Psoas muscle (tissue), 7 donors: ENCODE measurements at regions not wholly inside any gene's neighbourhood (a gene's known extent, or its start where the extent isn't known, plus 50 kb on each side); places are given as distances from the start of the nearest gene placed in this dataset.

Experiments used
- ATAC-seq, 4 donors: fragments of 200-7000 bp; cut with Tn5 transposase; one replicate each; pipeline ENCODE4 v1.9.1; 2020; ENCODE audit warnings: moderate library complexity in 3 of 4, mild to moderate bottlenecking in 2 of 4
- DNase-seq, 2 donors: peaks; one replicate each; pipeline ENCODE4 v3.0.0-alpha.2; 2020
- H3K27ac ChIP-seq: fragments of 200-600 bp; one replicate; pipeline ENCODE4 v1.8.0; 2022
- H3K27me3 ChIP-seq, 3 donors: fragments of 200-600 bp in 1 of 3; one replicate each; pipeline versions ENCODE4 v1.6.1 to v1.8.0; 2013 to 2022; ENCODE audit warnings: low read length in 2 of 3, mild to moderate bottlenecking in 2 of 3, moderate library complexity in 1 of 3; ENCODE audit not compliant: insufficient read depth in 3 of 3
- H3K36me3 ChIP-seq, 2 donors: fragments of 200-600 bp in 1 of 2; one replicate each; pipeline versions ENCODE4 v1.6.1 to v1.8.0; 2013 to 2022; ENCODE audit warnings: low read depth in 1 of 2, mild to moderate bottlenecking in 1 of 2, moderate library complexity in 1 of 2; ENCODE audit not compliant: insufficient read depth in 1 of 2
- H3K4me1 ChIP-seq: fragments of 200-600 bp; one replicate; pipeline ENCODE4 v1.8.0; 2022
- H3K4me3 ChIP-seq: fragments of 200-600 bp; one replicate; pipeline ENCODE4 v1.8.0; 2022; ENCODE audit warnings: mild to moderate bottlenecking
- H3K9me3 ChIP-seq: fragments of 200-600 bp; one replicate; pipeline ENCODE4 v1.8.0; 2022
- WGBS, 3 donors: extraction: QIAGEN DNeasy Blood & Tissue Kit; methylation state at CpG; one replicate each; pipeline versions ENCODE4 v1.1.6 to v1.1.7; 2013; 5-methylcytosine and 5-hydroxymethylcytosine counted together
- intact Hi-C, 2 donors: fragments of 100-400 bp; cut with DNase I; formaldehyde crosslinking; loops; one replicate each; pipeline versions ENCODE4 v1.11.0 to v1.14.2; 2022
- TF ChIP-seq, protein P1 (sequence below): fragments of 200-600 bp; IDR thresholded peaks from one replicate; pipeline ENCODE4 v1.8.0; 2022; ENCODE audit warnings: antibody characterized with exemption
- donor health status: healthy with polysubstance abuse.
- donor health status: DM: no; HTN: no; CAD: no; lungs with moderate emphysema.
- donor health status: Bipolar disorder and iron deficiency.
- donor health status: healthy.
- donor health status: DM: yes; HTN: yes; CAD: no.
- donor health status: DM: no; HTN: no; CAD: no.
- donor health status: DM: yes; HTN: yes; CAD: no.

DNA sequence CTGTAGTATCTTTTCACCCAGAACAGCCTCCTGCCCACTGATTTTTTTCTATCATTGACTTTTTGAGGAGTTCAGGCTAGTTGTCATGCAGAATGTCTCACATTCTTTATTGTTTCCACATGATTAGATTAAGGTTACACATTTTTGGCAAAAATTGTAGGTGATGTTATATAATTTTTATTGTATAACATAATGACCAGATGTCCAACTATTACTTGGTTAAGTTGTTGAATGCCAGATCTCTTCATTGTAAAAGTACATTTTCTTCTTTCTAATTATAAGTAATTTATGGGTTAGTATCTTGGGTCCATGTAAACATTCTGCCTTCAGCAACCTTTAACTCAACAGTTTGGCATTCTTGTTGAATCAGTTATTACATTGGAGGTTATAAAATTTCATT is 138.4 kb downstream of the POSTN start:
- no peaks in the 10 kb centered on the region for H3K4me1 ChIP-seq
- intact Hi-C loops = no loop called here

DNA sequence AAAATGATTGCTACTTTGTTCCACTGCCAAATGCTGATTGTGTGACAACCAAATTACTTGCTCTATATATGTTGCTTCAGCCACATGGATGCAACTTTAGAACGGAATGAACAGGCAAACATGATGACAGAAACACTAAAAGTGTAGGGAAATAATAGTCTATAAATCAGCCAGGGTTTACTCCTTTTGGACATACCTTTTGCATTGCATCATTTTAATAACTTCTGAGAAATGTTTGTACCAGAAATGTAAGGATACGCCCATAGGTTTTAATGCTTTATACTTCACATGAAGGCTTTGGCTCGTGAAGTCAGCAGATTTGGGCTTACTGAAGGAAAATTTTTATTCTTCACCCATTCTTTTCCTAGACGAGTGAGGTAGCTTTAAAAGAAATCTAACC is 141.0 kb downstream of the POSTN start:
- DNase-seq (no peak), ATAC-seq (no peak)
- WGBS, 3 donors = 47 to 68% (median 62%) methylated on average over 4 of the region's 4 CpGs
- H3K27ac ChIP-seq = no peak overlapping the region
- intact Hi-C loops = no loop called here
- H3K4me1 ChIP-seq = no peaks in the 10 kb centered on the region
- no peaks in the 10 kb centered on the region for H3K9me3 ChIP-seq
- H3K36me3 ChIP-seq = no peaks in the 10 kb centered on the region
- TF ChIP-seq, protein P1, sequence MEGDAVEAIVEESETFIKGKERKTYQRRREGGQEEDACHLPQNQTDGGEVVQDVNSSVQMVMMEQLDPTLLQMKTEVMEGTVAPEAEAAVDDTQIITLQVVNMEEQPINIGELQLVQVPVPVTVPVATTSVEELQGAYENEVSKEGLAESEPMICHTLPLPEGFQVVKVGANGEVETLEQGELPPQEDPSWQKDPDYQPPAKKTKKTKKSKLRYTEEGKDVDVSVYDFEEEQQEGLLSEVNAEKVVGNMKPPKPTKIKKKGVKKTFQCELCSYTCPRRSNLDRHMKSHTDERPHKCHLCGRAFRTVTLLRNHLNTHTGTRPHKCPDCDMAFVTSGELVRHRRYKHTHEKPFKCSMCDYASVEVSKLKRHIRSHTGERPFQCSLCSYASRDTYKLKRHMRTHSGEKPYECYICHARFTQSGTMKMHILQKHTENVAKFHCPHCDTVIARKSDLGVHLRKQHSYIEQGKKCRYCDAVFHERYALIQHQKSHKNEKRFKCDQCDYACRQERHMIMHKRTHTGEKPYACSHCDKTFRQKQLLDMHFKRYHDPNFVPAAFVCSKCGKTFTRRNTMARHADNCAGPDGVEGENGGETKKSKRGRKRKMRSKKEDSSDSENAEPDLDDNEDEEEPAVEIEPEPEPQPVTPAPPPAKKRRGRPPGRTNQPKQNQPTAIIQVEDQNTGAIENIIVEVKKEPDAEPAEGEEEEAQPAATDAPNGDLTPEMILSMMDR = no peak
- H3K4me3 ChIP-seq = no peak overlapping the region
- H3K27me3 ChIP-seq = no peaks in the 10 kb centered on the region

More for the DNA sequence above, 138.4 kb downstream of the POSTN start:
- TF ChIP-seq, protein P1 = no peak
- Histone ChIP-seq H3K27ac (no peak overlapping the region), H3K9me3 (no peaks in the 10 kb centered on the region), H3K4me3 (no peak overlapping the region), H3K36me3 (no peaks in the 10 kb centered on the region), H3K27me3 (no peaks in the 10 kb centered on the region)
- no peak for DNase-seq
- ATAC-seq = no peak

DNA sequence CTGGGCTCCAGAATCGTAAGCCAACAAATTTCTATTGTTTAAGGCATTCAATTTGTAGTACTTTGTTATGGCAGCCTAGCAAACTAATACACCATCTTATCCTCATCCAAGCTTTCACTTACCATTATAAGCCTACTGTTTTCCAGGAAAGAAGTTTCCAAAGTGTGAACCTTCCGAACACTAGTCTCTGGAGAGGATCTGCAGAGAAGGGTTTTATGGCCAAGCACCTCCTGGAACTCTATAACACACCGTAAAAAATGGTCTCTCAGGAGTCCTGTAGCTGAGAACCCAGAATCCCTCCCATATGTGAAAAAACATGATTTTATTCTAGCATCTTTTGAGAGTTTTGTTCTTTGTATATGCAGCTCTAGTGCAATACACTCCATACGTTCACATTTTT is 142.1 kb downstream of the POSTN start:
- TF ChIP-seq, protein P1 = no peak
- 64 to 78% (median 75%) methylated on average over 4 of the region's 4 CpGs for WGBS, 3 donors
- Histone ChIP-seq H3K27me3 (no peaks in the 10 kb centered on the region), H3K36me3 (no peaks in the 10 kb centered on the region), H3K4me1 (no peaks in the 10 kb centered on the region), H3K9me3 (no peaks in the 10 kb centered on the region), H3K4me3 (no peak overlapping the region), H3K27ac (no peak overlapping the region)
- ATAC-seq (no peak), DNase-seq (no peak)
- intact Hi-C loops = no loop called here

DNA sequence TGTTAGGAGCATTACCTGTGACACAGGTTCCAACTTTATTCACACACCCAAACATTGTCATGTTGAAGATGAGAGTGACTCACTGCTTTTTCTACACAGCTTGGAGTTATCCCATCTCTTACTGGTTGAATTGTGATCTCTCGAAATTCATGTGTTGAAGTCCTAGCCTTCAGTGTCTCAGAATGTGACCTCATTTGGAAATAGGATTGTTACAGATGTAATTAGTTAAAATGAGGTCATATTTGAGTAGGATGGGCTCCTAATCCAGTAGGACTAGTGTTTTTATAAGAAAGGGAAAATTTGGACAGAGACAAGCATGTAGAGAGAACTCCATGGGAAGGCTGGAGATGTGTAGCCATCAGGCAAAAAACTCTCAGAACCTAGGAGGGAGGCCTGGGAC is 142.5 kb downstream of the POSTN start:
- 72 to 83% (median 74%) methylated on average over 1 of the region's 1 CpG for WGBS, 3 donors
- no peaks in the 10 kb centered on the region for H3K36me3 ChIP-seq
- no peaks in the 10 kb centered on the region for H3K9me3 ChIP-seq
- intact Hi-C loops = no loop called here
- H3K27ac ChIP-seq = no peak overlapping the region
- H3K27me3 ChIP-seq = no peaks in the 10 kb centered on the region
- no peak for DNase-seq
- H3K4me3 ChIP-seq = no peak overlapping the region
- no peaks in the 10 kb centered on the region for H3K4me1 ChIP-seq
- no peak for ATAC-seq
- TF ChIP-seq, protein P1 = no peak

DNA sequence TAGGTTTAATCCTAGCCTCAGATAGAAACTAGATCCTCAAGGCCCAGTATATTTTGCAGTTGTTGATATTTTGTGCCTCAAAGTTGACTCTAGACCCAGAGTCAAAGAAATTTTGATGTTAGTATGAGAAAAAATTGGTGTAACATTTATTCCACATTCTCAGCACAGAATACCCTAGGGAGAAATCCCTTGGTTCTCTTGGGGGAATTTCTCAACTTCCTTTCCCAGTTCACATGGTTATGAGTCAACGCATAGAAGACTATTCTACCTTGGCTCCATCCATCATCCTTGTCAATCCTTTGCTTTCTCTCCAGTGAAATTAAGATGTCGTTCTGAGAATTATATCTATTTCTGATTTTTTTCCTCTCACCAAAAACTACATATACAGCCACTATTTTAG is 145.3 kb downstream of the POSTN start:
- Histone ChIP-seq H3K27ac (no peak overlapping the region), H3K4me1 (no peaks in the 10 kb centered on the region), H3K9me3 (no peaks in the 10 kb centered on the region), H3K36me3 (no peaks in the 10 kb centered on the region), H3K27me3 (no peaks in the 10 kb centered on the region), H3K4me3 (no peak overlapping the region)
- DNase-seq = no peak
- intact Hi-C loops = loop anchor here in 1 of 2 donors (5.0 kb wide), 1 partner anchor 154 kb away; no protein-coding TSS in a partner anchor
- no peak for ATAC-seq
- TF ChIP-seq, protein P1 = no peak
- 65 to 85% (median 81%) methylated on average over 2 of the region's 2 CpGs for WGBS, 3 donors
